HG02798 (cell line): ENCODE measurements at regions not wholly inside any gene's neighbourhood (a gene's known extent, or its start where the extent isn't known, plus 50 kb on each side); places are given as distances from the start of the nearest gene placed in this dataset.
"Not testable (repeated sequence)": the region's sequence is repeated elsewhere in the genome, so short reads cannot be mapped to it uniquely, and the experiment has no call there.

Experiments
- ATAC-seq: cut with Tn5 transposase; IDR thresholded peaks from one replicate; pipeline ENCODE4 v1.9.1; 2021; ENCODE audit warnings: mild to moderate bottlenecking; ENCODE audit not compliant: unreplicated experiment, poor library complexity

GRCh38 chr6:67947762-67948161 is 687.3 kb upstream of the ADGRB3 start:
- not testable (repeated sequence) for ATAC-seq

- ATAC-seq: no peak
Observed at GRCh38 chr6:67935976-67936477, 699.1 kb upstream of the ADGRB3 start.

GRCh38 chr6:67933278-67933677 is 701.8 kb upstream of the ADGRB3 start:
- ATAC-seq: no peak

DNA sequence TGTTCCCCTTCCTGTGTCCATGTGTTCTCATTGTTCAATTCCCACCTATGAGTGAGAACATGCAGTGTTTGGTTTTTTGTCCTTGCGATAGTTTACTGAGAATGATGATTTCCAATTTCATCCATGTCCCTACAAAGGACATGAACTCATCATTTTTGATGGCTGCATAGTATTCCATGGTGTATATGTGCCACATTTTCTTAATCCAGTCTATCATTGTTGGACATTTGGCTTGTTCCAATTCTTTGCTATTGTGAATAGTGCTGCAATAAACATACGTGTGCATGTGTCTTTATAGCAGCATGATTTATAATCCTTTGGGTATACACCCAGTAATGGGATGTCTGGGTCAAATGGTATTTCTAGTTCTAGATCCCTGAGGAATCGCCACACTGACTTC is 712.5 kb upstream of the ADGRB3 start:
- ATAC-seq: not testable (repeated sequence)

DNA sequence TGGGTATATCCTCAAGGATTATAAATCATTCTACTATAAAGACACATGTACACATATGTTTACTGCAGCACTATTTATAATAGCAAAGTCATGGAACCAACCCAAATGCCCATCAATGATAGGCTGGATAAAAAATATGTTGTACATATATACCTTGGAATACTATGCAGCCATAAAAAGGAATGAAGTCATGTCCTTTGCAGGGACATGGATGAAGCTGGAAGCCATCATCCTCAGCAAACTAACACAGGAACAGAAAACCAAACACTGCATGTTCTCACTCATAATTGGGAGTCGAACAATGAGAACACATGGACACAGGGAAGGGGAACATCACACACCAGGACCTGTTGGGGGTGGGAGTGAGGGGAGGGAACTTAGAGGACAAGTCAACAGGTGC is 715.0 kb upstream of the ADGRB3 start:
- not testable (repeated sequence) for ATAC-seq

DNA sequence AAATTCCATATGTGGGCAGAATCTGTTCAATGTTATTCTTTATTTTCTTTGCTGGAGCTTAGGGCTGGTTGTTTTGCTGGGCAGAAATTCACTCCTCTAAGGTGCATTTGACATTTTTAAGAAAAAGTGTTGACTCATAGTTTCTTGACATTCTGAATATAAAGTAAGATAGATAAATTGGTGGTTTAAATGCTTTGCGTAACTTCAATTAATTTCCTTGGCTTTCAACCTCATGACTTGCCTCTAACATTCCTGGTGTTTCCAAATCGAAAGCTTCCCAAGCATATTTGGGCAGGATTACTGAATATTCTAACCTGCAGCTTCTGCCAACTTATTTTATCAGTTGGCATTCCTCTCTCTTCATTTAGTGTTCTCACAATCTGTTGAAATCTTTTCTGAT is 718.7 kb upstream of the ADGRB3 start:
- ATAC-seq: no peak

GRCh38 chr6:67914419-67914818 is 720.7 kb upstream of the ADGRB3 start:
- ATAC-seq: no peak

DNA sequence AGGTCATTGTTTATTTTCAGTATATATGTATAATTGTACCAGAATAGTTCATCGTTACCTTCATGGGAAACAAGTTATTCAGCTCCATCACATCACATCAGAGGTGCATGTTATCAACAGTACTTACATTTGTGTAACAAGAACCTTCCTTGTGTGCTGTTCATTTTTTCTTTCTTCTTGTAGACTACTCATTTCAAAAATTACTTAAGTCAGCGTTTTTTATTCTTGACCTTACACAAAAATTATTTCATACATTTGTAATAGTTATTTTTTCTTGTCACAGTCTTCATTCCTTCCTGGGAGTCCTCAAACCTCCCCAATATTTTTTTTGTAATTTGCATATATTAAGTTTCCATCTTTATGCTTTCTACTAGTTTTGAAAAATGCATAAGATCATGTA is 725.7 kb upstream of the ADGRB3 start:
- ATAC-seq: no peak

GRCh38 chr6:67908379-67908778 is 726.7 kb upstream of the ADGRB3 start:
- ATAC-seq: no peak

- not testable (repeated sequence) for ATAC-seq
Observed at GRCh38 chr6:67904735-67905134, 730.3 kb upstream of the ADGRB3 start.

- ATAC-seq: no peak
Observed at GRCh38 chr6:67898875-67899274, 736.2 kb upstream of the ADGRB3 start.

DNA sequence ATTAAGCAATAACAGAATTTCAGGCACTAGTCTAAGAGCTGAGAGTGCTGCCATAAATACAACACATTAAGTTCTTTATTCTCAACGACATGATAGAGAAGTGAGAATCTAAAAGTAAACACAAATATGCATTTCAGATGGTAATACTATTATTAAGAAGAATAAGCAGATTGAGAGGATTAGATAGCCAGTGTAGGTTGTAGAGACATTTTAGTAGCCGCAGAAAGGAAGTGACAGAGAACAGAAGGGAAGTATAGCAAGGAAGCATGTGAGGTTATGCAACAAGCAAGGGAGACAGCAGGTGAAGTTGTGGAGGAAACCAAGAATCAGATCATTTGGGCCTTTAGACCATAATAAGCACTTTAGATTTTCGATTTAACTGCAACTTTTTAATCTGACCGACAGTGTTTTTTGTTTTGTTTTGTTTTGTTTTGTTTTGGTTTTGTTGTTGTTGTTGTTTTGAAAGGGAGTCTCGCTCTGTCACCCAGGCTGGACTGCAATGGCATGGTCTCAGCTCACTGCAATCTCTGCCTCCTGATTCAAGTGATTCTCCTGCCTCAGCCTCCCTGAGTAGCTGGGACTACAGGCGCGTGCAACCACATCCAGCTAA is 737.0 kb upstream of the ADGRB3 start:
- ATAC-seq: no peak

DNA sequence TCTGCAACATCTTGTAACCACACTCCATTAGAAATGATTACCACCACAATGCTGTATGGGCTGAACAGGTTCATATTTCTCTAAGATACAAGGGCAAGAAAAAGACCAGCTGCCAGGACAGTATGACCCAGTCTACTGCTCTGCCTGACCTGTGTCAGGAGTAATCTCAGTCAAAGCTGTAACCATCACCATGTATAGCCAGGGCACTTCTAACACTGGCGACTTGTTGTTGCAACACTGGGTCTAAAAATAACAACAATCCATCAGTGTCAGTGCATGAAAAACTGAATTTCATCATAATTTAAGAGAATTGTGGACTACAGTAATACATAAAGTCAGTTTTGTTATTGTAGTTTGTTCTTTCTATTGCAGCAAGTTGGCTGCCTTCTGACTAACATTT is 738.6 kb upstream of the ADGRB3 start:
- ATAC-seq: no peak

GRCh38 chr6:67889682-67889995 is 745.4 kb upstream of the ADGRB3 start:
- no peak for ATAC-seq

GRCh38 chr6:67888886-67889681 is 746.0 kb upstream of the ADGRB3 start:
- ATAC-seq: no peak

GRCh38 chr6:67888546-67888885 is 746.6 kb upstream of the ADGRB3 start:
- ATAC-seq: no peak

GRCh38 chr6:67887747-67888545 is 747.1 kb upstream of the ADGRB3 start:
- ATAC-seq: no peak

GRCh38 chr6:67887419-67887746 is 747.7 kb upstream of the ADGRB3 start:
- ATAC-seq: no peak

DNA sequence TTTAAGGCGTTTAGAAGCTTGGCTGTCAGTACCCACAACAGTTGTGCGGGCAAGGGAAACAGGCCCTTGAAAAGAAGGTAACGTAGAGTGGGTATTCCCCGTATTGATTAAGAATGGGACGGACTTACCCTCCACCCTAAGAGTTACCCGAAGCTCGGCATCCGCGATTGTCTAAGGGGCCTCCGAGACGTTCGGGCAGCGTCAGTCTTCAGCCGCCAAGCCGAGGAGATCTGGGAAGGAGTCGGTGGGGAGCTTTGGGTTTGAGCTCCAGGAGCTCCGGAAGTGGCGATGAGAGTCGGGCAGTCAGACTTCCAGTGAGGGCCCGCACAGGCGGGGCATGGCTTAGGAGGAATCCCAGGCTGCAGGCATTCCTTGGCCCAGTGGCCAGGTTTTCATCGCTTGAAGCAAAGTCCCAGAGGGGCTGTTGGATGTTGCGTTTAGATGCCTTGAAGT is 748.2 kb upstream of the ADGRB3 start:
- ATAC-seq: no peak

- ATAC-seq: no peak
Observed at GRCh38 chr6:67886036-67886707, 748.9 kb upstream of the ADGRB3 start.
